HUDEP-2 (cell line): ENCODE measurements at regions not wholly inside any gene's neighbourhood (a gene's known extent, or its start where the extent isn't known, plus 50 kb on each side); places are given as distances from the start of the nearest gene placed in this dataset.

ENCODE experiments used
- DNase-seq, 76 experiments: peaks; one replicate each; lab custom pipeline; 2025; ENCODE audit not compliant: unreplicated experiment in 76 of 76; lab: John Stamatoyannopoulos, UW

GRCh38 chr2:67516362-67516761 is 119.2 kb downstream of the ETAA1 start:
- no peak for DNase-seq

- DNase-seq: no peak
Observed at GRCh38 chr2:67516899-67517530, 119.9 kb downstream of the ETAA1 start.

- no peak for DNase-seq
Observed at GRCh38 chr2:67522148-67522547, 125.0 kb downstream of the ETAA1 start.

- no peak for DNase-seq
Observed at GRCh38 chr2:67524213-67524612, 127.1 kb downstream of the ETAA1 start.

GRCh38 chr2:67524777-67525176 is 127.6 kb downstream of the ETAA1 start:
- DNase-seq: no peak

GRCh38 chr2:67526283-67526682 is 129.2 kb downstream of the ETAA1 start:
- no peak for DNase-seq

- DNase-seq: no peak
Observed at GRCh38 chr2:67528320-67528719, 131.2 kb downstream of the ETAA1 start.

- no peak for DNase-seq
Observed at GRCh38 chr2:67532387-67532786, 135.3 kb downstream of the ETAA1 start.

- no peak for DNase-seq
Observed at GRCh38 chr2:67534745-67535144, 137.6 kb downstream of the ETAA1 start.

- no peak for DNase-seq
Observed at GRCh38 chr2:67540962-67541361, 143.8 kb downstream of the ETAA1 start.

- DNase-seq: no peak
Observed at GRCh38 chr2:67544286-67544685, 147.2 kb downstream of the ETAA1 start.

- no peak for DNase-seq
Observed at GRCh38 chr2:67548317-67549201, 151.4 kb downstream of the ETAA1 start.

- no peak for DNase-seq
Observed at GRCh38 chr2:67559156-67559555, 162.0 kb downstream of the ETAA1 start.

- no peak for DNase-seq
Observed at GRCh38 chr2:67560771-67561456, 163.8 kb downstream of the ETAA1 start.

- peak in 1 of 76 experiments; percentile 14 for DNase-seq
Observed at GRCh38 chr2:67561457-67561965, 164.4 kb downstream of the ETAA1 start.

- no peak for DNase-seq
Observed at GRCh38 chr2:67564076-67564475, 166.9 kb downstream of the ETAA1 start.

- no peak for DNase-seq
Observed at GRCh38 chr2:67564626-67565025, 167.5 kb downstream of the ETAA1 start.

- no peak for DNase-seq
Observed at GRCh38 chr2:67565262-67565661, 168.1 kb downstream of the ETAA1 start.

GRCh38 chr2:67565761-67566160 is 168.6 kb downstream of the ETAA1 start:
- DNase-seq: no peak

GRCh38 chr2:67566285-67566684 is 169.2 kb downstream of the ETAA1 start:
- DNase-seq: no peak

GRCh38 chr2:67566958-67567635 is 170.0 kb downstream of the ETAA1 start:
- DNase-seq: no peak
